GM12891 (cell line): ENCODE measurements at regions not wholly inside any gene's neighbourhood (a gene's known extent, or its start where the extent isn't known, plus 50 kb on each side); places are given as distances from the start of the nearest gene placed in this dataset.

ENCODE experiments used
- POLR2A ChIP-seq: IDR thresholded peaks from 2 replicates; pipeline ENCODE4 v1.6.1; 2011; ENCODE audit warnings: low read depth, low read length, control low read depth
- POLR2AphosphoS5 ChIP-seq: IDR thresholded peaks from 2 replicates; pipeline ENCODE4 v1.6.1; 2011; ENCODE audit warnings: low read depth, low read length, control low read depth
- POU2F2 ChIP-seq: IDR thresholded peaks from 2 replicates; pipeline ENCODE4 v1.6.1; 2011; ENCODE audit warnings: low read depth, mild to moderate bottlenecking, control low read depth, low read length, moderate library complexity
- SPI1 ChIP-seq: IDR thresholded peaks from 2 replicates; pipeline ENCODE4 v1.6.1; 2011; ENCODE audit warnings: low read depth, low read length, control low read depth
- TAF1 ChIP-seq: IDR thresholded peaks from 2 replicates; pipeline ENCODE4 v1.6.1; 2011; ENCODE audit warnings: low read depth, low read length, control low read depth

- TF ChIP-seq POLR2A: no peak
- no peak for TF ChIP-seq TAF1
- no peak for TF ChIP-seq POLR2AphosphoS5
- TF ChIP-seq POU2F2: no peak
- TF ChIP-seq SPI1: no peak
These were observed 1225.1 kb downstream of the OTOL1 start for GRCh38 chr3:162721736-162722135.
